Inflammatory macrophage treated with lipopolysaccharide for 4 hours (primary cell): ENCODE measurements at regions not wholly inside any gene's neighbourhood (a gene's known extent, or its start where the extent isn't known, plus 50 kb on each side); places are given as distances from the start of the nearest gene placed in this dataset.
A peak's percentile ranks its signal among the peaks of the same experiment; 100 is the strongest.
"Not testable (repeated sequence)": the region's sequence is repeated elsewhere in the genome, so short reads cannot be mapped to it uniquely, and the experiment has no call there.

Experiments used
- DNase-seq: peaks from one replicate; pipeline ENCODE4 v3.0.0-alpha.2; 2020

DNA sequence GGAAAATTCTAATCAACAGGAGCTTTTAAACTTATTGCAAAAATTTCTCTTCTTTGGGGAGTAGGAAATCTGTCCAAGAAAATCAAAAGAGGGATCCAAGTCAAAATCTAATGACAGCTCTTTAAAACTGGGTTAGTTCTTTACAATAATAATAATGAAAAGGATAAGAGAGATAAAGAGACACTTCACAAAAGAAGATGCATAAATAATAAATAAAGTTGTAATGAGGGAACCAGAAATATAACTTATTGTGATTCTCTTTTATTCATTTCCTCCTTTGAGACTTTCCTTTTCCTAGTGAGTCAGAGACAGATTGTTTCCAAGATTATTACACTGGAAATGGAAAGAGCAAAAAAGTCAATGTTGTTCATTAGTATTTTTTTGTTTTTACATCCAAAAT is 1029.3 kb downstream of the PCDH17 start:
- DNase-seq = no peak

DNA sequence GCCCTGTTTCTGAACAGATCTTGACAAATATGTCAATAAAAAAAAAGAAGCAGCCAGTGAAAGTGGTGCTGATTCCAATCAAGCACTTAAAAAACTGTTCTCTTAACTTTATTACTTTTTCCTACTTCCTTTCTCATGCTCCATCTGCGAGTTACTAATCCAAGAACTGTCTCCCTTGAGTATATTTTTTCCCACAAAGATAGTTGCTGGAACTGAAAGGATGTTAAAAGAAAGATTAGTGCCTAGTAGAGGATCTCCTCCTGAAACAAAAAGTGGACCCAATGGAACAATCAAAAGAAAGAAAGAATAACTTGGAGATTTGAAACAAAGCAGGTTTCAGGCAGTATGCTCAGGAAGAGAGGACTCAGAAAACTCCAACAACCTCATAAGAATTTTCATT is 1034.8 kb downstream of the PCDH17 start:
- no peak for DNase-seq

DNA sequence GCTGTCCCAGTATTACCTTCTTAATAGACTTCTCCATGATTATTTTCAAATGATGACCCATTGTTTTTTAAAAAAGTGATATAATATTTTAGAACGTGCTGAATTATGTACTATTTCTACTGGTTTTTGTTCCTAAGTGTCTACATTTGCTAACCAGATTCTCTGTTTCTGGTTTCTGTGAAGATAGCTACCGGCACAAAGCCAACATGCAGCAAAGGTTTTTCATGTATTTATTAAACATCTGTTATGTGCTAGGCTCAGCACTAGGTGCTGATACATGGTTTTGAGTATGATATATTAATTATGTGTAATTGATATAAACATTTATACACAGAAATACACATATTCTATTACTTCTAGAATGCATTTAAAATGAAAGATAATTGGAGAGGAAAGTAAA is 1035.6 kb downstream of the PCDH17 start:
- no peak for DNase-seq

DNA sequence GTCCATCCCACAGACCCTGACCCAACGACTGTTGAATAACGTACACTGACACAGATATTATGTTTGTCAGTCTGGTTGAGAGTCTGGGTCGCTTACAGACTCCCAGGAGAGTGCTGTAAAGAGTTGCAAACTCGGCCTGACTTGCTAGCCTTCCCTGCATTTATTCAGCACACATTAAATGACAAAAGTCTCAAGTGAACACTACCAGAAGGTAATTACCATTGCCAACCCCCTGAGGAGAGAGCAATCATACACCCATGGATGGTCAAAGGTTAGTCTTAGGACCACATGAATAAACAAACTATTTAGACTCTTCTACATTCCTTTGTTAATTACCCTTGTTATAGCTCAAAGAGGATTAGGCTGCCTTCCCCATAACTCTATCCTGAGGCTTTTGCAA is 1048.6 kb downstream of the PCDH17 start:
- DNase-seq = no peak

DNA sequence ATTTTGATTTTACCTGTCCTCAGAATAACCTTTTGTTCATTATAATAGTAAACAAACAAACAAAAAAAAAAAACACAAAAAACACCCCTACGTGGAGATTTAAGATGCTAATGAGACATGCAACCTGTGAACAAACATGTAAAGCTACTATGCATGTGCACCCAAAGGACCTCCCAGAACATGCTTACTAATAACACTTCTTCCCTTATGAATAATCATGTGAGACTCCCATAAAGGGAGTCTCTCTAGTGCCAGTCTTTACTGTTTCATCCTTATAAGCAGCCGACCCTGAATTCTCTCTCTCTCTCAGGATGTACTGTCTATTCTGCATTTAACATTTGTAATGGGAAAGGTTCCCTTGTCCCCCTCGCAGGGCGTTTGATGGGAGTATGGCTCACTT is 1051.1 kb downstream of the PCDH17 start:
- DNase-seq = no peak

DNA sequence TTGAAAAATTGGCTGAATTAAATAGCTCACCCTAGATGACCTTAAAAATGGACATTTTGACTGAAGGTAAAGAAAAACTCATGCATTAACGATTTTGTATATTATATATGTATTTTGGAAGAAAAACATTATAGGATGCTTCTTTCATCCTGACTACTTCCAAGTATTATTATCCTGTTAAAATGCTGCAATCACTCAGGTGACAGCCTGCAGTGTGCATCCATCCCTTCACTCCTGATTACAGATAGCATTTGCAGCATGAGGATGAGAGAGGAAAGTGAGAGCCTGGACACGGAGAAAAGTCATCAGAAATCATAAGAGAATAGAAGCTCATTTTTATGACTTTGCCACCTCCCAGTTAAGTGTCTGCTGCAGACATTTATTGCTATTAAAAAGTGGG is 1055.6 kb downstream of the PCDH17 start:
- no peak for DNase-seq

DNA sequence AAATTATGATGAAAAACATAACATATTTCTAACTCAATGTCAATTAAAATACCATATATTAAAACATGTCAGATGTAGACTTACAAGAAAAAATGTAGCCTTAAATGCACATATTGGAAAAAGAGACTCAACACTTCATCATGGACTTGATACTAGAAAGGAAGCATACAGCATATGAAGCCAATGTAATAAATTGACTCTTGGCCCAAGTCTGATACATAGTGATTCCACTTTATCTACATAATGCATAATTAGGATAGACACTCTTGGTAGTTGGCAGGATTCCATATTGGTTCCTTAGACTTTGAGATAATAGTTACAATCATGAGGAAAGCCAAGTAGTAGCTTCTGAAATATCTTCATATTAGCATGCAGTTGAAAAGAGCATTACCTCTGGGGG is 1067.0 kb downstream of the PCDH17 start:
- DNase-seq = no peak

DNA sequence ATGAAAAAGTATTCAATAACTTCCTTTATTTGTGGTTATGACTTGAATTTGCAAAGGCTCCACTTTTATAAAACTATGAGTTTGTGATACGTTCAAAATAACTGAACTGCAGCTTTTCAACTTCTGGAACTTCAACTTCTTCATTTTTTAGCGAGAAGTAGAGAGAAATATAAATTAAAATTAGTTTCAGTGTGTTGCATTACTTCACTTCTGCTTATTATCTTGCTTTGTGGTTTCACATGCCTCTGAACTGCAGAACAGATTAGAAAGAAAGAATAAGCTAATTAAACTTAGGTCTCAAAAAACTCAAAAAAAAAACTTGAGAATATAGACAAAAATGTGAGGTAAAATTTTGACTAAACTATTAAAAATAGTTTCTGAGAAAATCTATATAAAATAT is 1073.4 kb downstream of the PCDH17 start:
- peak; percentile 49 for DNase-seq

DNA sequence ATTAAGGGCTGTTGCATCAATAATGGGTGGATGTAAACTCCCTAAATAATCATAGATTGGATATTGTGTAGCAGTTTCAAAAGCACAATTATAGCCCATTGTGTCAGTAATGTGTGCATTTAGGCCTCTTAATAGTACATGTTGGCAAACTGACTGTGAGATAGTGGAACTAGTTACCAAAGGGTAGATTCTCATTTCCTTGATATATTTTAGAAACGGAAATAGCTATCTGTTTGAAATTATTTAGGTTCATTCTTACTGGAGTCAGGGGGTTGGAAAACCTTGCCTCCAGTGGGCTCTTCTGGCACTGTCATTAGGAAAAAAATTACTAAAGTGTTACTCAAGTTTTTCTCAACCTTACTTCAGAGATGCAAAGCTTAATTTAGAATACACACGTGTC is 1074.9 kb downstream of the PCDH17 start:
- DNase-seq = no peak

DNA sequence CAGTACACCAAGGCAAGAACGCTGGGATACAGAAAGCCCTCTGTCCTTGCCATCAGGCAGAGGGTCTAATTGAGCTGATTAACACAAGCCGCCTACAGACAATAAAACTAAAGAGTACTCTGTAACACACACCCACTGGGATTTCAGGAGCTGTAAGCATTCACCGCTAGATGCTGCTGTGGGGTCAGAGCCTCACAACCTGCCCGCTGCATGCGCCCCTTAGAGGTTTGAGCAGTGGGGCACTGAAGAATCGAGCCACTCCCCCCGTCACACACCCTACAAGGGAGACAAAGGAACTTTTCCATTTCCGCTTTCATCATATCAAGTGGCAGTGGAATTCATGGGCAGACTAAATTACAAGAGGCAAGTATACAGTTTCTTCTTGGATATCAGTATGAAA is 1080.6 kb downstream of the PCDH17 start:
- no peak for DNase-seq

DNA sequence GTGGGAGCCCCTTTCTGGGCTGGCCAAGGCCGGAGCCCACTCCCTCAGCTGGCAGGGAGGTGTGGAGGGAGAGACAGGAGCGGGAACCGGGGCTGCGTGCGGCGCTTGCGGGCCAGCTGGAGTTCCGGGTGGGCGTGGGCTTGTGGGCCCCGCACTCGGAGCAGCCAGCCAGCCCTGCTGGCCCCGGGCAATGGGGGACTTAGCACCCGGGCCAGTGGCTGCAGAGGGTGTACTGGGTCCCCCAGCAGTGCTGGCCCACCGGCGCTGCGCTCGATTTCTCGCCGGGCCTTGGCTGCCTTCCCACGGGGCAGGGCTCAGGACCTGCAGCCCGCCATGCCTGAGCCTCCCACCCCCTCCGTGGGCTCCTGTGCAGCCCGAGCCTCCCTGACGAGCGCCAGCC is 1082.5 kb downstream of the PCDH17 start:
- DNase-seq = not testable (repeated sequence)

DNA sequence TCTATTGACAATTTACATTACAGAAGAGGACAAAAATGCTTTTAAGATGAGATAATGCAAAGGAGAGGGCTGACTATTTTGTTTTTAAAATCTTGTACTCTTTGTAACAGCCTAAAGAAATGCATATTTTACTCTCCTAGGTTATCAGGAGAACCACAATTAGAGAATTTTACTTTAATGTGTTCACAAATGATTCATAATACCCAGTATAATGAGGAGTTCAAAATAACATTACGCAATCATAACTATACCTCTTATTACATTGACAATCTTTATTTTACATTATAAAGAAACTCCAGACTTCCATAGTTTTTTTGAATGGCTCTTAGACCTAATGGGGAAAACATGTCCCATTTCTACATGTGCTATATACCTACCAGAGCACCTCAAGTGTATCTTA is 1089.7 kb downstream of the PCDH17 start:
- no peak for DNase-seq

DNA sequence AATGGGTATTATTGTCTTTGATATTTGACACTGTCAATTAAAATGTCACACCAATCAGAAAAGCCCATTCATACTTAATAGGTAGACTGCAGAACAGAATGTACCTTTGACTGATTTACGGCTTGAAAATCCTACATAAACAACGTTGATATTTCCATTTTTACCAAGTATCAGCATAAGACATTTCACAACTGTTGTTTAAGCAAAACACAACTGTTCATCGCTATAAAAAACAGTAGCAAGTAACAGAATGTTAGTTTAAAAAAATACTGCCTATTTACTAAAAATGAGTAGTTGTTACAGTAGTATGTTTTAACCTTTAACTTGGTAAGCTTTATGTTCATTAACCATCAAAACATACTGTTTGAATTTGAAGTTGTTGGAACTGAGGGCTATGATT is 1096.6 kb downstream of the PCDH17 start:
- DNase-seq = no peak

DNA sequence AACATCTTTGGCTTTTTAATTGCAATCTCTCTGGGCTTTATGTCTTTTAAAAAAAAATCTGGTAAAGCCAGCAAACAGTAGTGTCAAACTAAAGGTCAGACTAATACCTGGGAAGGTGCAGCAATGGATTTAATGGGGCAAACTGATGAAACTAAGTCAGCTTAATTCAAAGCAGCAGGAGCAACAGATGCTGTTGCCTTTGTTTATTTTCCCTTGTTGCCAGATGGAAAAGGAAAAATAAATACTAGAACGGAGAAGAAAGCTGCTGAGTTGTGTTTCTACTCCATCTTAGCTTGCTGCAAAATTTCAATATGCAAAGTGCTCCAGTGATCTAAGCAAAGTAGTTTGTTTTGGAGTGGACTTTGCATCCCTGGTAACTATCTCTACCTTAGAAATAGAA is 1097.8 kb downstream of the PCDH17 start:
- DNase-seq = no peak

DNA sequence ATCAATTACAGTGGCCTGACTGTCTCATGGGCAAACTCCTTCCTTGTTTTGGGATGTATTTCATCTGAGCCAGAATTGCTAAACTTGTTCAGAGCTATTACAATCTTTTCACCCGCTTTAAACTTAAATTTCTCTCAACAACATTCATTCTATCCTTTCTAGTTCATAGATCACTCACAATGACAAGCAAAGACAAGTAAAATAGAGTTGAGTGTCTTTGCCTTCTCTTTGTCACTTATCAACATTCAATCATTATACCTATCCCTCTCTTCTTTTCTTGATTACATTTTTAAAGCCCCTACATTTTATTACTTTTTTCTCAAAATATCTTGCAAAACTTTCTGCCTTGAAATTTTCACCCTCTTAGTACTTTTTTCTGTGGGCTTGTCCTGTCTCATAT is 1113.1 kb downstream of the PCDH17 start:
- no peak for DNase-seq

DNA sequence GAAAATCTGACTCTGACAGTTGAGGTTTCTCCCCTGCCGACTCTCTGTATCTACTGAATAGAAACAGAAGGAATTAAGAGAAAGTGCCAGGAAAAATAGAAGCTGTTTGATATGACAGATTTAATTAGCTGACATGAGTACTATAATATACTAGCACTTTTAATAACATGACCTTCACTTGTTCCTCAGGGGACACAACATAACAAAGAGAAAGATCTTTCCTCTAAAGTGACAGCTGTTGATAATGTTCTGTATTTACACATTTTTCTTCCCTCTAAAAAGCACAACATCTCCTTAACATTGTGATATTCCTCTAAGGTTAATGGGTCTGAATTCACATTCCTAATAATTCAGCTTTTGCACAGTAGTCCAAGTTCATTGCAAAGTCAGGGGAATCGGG is 1136.0 kb downstream of the PCDH17 start:
- no peak for DNase-seq

DNA sequence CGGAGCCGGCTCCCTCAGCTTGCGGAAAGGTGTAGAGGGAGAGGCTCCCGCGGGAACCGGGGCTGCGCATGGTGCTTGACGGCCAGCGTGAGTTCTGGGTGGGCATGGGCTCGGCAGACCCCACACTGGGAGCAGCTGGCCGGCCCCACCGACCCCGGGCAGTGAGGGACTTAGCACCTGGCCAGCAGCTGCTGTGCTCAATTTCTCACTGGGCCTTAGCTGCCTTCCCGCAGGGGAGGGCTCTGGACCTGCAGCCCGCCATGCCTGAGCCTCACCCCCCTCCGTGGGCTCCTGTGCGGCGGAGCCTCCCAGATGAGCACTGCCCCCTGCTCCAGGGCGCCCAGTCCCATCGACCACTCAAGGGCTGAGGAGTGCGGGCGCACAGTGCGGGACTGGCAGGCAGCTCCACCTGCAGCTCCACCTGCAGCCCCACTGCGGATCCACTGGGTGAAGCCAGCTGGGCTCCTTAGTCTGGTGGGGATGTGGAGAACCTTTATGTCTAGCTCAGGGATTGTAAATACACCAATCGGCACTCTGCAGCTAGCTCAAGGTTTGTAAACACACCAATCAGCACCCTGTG is 1141.8 kb downstream of the PCDH17 start:
- DNase-seq = no peak

DNA sequence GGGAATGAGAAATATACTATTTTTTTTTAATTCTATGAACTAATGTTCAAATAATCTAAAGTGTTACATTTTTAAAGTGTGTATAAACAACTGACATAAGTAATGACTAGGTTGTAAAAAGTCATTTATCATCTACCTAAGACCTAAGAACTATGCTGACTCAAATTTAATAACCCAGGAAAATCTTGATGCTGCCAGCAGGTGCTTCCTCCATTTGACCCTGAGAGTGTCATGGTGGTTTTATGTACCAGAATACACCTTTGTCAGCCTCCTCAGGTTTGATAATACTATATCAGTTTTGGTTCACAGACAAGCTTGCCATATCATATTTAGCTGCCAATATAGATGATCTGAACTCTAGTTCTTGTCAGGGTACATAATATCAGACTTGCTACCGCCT is 1151.2 kb downstream of the PCDH17 start:
- no peak for DNase-seq

DNA sequence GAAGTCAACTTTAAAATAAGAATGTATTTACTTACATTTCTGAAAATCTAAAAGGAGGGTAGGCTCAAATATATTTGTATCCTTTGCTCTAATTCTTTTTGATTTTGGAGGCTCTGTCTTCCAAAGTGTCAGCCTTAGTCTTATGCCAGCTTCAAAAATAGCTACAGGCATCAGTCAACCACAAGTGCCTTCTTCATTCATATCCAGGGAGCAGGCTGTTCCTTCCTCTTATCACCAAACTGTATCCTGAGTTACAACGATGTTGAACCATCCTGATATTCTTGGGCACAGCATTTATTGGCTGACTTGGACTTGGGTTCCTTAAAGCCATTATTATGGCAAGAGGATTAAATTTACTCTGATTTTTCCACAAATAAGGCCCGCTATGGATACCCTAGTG is 1161.3 kb downstream of the PCDH17 start:
- no peak for DNase-seq

DNA sequence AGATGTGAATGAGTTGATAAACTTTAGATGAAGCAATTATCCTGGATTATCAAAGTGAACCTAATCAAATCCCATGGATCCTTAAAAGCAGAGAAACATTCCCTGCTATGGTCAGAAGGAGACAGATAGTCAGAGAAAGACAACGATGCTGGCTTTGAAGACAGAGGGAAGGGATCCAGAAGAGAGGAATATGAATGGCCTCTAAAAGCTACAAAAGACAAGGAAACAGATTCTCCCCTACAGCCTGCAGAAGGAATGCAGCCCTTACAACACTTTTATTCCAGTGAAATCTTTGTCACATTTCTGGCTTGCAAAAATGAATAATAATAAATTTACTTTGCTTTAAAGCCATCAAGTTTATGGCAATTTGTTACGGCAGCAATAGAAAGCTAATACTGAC is 1164.2 kb downstream of the PCDH17 start:
- DNase-seq = no peak

DNA sequence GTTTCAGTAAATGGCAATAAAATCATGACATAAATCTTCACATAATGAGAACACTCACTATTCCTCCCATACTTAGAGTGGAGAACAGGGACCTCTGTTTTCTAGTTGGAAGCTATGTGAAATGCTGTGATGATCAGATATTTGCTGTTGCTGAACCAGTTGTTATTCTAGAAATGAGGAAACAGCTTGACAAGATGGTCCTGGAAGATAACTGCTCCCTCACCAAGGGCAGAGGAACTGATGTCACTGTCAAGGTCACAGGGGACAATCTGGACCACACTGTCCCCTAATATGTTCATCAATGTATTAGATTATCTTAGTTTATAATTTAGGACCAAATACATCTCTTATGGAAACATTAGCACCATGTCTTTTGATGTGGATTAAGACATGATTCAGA is 1173.3 kb downstream of the PCDH17 start:
- DNase-seq = no peak

DNA sequence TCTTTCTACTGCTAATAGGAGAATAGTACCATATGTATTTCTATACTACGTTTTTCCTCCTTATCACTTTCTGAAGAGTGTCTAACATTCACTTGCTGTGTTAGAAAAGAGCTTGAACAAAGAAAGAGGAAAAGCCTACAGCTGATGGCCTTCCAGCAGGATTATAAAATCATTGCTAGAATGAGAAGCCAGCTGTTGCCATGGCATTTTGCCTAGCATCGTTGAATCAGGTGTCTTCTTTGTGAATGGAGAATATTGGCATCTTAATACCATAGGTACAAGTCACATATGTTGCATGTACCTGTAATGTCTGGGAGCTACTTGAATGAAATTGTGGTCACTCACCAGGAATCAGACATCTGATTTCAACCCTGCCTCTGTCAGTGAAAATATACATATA is 1174.9 kb downstream of the PCDH17 start:
- no peak for DNase-seq

DNA sequence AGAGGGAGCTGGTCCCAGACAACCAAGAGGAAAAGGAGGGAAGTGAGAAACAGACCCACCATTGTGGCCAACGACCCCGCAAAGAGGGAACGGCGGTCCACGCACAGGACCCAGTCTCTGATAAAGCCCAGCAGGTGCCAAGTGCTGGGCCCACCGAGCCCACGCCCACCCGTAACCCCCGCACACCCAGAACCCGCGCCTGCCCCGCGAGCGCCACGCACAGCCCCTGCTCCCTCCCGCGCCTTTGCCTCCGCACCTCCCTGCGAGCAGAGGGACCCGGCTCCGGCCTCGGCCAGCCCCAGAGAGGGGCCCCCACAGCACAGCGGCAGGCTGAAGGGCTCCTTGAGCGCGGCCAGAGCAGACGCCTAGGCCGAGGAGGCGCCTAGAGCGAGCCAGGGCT is 1192.2 kb downstream of the PCDH17 start:
- DNase-seq = no peak

DNA sequence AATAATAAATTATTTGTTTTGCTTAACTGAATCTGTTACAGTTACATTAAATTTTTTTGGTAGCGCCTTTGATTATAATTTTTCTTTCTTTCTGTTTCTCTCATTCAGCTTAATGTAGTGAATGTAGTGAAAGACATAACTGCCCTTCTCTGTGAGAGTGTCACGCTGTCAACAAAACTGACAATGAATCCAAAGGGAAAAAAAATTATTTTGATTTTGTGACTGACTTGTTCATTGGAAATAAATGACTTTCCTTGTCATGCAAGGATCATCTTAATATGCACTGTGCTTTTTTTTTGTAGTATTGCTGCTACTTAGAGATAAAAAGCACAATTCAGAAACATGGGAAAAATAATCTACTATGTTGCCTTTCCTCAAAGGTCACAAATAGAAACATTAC is 1196.4 kb downstream of the PCDH17 start:
- no peak for DNase-seq

DNA sequence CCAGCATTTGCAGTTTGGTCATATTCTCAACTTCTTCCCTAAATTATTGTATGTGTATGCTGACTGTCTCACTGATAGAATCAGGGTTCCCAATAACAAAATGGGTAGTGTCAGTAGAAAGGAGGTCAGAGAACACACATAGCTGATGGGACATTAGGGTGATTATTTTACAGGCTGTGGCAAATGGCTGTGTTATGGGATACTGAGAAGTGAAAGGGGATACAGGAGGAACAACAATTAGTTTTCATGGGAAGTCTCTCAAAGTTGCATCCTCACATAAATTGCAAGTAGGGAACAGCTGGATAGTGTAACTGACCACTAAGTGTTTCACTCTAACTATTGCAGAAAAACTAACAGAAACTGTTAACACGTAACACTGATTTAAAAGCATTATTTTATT is 1199.3 kb downstream of the PCDH17 start:
- no peak for DNase-seq

DNA sequence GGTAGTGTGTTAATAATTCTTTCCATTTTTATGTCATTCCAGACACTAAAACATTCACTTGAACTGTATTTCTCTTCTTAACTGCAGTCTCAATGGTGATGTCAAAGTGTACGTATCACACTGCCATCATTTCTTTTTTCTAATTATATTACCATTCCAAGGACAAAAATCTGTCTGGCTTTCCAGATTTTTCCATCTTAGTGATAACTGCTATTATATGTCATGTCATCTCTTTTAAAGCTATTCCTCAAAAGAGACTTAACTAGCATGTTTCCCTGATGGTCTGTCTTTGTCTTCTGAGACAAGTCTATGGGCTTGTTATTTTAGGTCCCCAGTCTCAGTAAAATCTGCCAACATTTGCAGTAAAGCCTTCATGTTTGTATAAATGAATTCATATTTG is 1207.1 kb downstream of the PCDH17 start:
- no peak for DNase-seq
